Esophagus muscularis mucosa (tissue), 4 donors: ENCODE measurements at regions not wholly inside any gene's neighbourhood (a gene's known extent, or its start where the extent isn't known, plus 50 kb on each side); places are given as distances from the start of the nearest gene placed in this dataset.

Experiments
- DNase-seq: peaks from one replicate; pipeline ENCODE4 v3.0.0-alpha.2; 2017; ENCODE audit errors: extremely low spot score
- H3K27ac ChIP-seq, 4 donors: fragments of 200-600 bp; sonication (generic); replicated peaks in 1 of 4; 1 replicate in 3 of 4; 2 replicates in 1 of 4; pipeline ENCODE4 v1.5.1; 2016 to 2019; ENCODE audit warnings: mild to moderate bottlenecking in 1 of 4
- H3K27me3 ChIP-seq, 4 donors: fragments of 200-600 bp; sonication (generic); one replicate each; pipeline versions ENCODE4 v1.5.1 to v1.6.0; 2016 to 2019
- H3K36me3 ChIP-seq, 4 donors: fragments of 200-600 bp; sonication (generic); one replicate each; pipeline ENCODE4 v1.5.1; 2016 to 2019
- H3K4me1 ChIP-seq, 4 donors: fragments of 200-600 bp; sonication (generic); one replicate each; pipeline ENCODE4 v1.5.1; 2016 to 2019
- H3K4me3 ChIP-seq, 4 donors: fragments of 200-600 bp; sonication (generic); 1 replicate in 2 of 4; 2 replicates in 2 of 4; pipeline ENCODE4 v1.5.1; 2016 to 2019; ENCODE audit warnings: mild to moderate bottlenecking in 4 of 4, moderate library complexity in 1 of 4
- H3K9me3 ChIP-seq, 4 donors: fragments of 200-600 bp; sonication (generic); 1 replicate in 3 of 4; 2 replicates in 1 of 4; pipeline ENCODE4 v1.5.1; 2016 to 2019
- CTCF ChIP-seq, 3 experiments: fragments of 200-600 bp in 2 of 3; fragments of 450-650 bp in 1 of 3; sonication (generic) in 2 of 3; IDR thresholded peaks; one replicate each; pipeline ENCODE4 v1.5.1; 2017 to 2019; ENCODE audit warnings: antibody characterized with exemption in 3 of 3, mild to moderate bottlenecking in 2 of 3, moderate library complexity in 1 of 3
- EP300 ChIP-seq: sonication (generic); formaldehyde crosslinking; IDR thresholded peaks from one replicate; pipeline ENCODE4 v1.6.1; 2017; ENCODE audit warnings: antibody characterized with exemption
- POLR2A ChIP-seq: fragments of 450-650 bp; IDR thresholded peaks from one replicate; pipeline ENCODE4 v1.6.1; 2017; ENCODE audit warnings: antibody characterized with exemption, moderate library complexity, mild to moderate bottlenecking, low read depth
- POLR2AphosphoS5 ChIP-seq, 2 donors: sonication (generic); formaldehyde crosslinking; IDR thresholded peaks; one replicate each; pipeline ENCODE4 v1.6.1; 2017; ENCODE audit warnings: antibody characterized with exemption in 2 of 2
- WGBS: methylation state at CpG from one replicate; pipeline ENCODE4 v1.1.5; 2018; 5-methylcytosine and 5-hydroxymethylcytosine counted together
- intact Hi-C: fragments of 100-400 bp; cut with DNase I; formaldehyde crosslinking; loops from one replicate; pipeline ENCODE4 v1.15.1; 2023

DNA sequence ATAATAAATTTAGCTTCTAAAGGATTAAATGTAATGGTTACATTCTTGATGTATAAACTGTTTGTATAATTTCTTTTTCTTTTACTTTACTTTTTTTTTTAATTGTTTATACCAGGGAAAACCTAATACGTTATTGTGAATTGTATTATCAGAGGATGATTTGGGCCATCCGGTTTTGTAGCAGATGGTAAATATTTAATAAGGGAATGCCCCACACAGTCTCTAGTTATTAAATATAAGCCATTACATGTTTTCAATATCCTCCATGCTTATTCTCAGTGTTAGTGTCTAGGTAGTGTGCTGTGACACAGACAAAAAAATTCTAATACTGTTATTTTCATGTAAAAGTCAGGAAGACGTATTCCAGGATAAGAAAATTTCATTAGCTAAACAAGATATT, 553.9 kb downstream of the ZNF804A start:
- no peaks in the 10 kb centered on the region for H3K4me1 ChIP-seq
- no peak overlapping the region for H3K27ac ChIP-seq
- WGBS: 73% methylated on average over 3 of the region's 3 CpGs
- intact Hi-C loops: no loop called here
- TF ChIP-seq EP300 (no peak), POLR2AphosphoS5 (IDR thresholded peaks at IDR 0.05) (no peak), CTCF (IDR thresholded peaks at IDR 0.05) (no peak), POLR2A (no peak)
- DNase-seq: no peak
- H3K4me3 ChIP-seq: no peak overlapping the region
- no peaks in the 10 kb centered on the region for H3K36me3 ChIP-seq
- H3K9me3 ChIP-seq: no peaks in the 10 kb centered on the region
- no peaks in the 10 kb centered on the region for H3K27me3 ChIP-seq

DNA sequence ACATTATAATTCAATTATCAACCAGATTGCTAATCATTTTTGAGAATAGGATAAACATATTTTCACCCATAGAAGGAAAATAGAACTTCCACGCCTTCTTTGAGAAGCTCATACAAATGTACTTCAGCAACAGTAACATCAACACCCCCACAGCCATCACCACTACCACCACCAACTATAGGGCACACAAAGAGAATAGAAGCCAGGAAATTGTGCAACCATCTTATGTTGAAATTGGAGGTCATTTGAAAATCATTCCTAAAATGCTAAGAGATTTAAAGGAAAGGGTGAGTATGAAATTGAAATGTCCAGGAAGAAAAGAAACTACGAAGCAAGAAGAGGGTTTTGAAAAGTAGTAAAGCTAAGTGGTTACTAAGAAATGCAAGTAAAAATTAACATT, 563.4 kb downstream of the ZNF804A start:
- H3K9me3 ChIP-seq: peaks cover 0 to 4% (median 0%) of the 10 kb centered on the region in 4 donors
- intact Hi-C loops: no loop called here
- no peaks in the 10 kb centered on the region for H3K27me3 ChIP-seq
- no peak overlapping the region for H3K27ac ChIP-seq
- 88% methylated on average over 2 of the region's 2 CpGs for WGBS
- H3K36me3 ChIP-seq: no peaks in the 10 kb centered on the region
- H3K4me3 ChIP-seq: no peak overlapping the region
- H3K4me1 ChIP-seq: no peaks in the 10 kb centered on the region
- TF ChIP-seq CTCF (IDR thresholded peaks at IDR 0.05) (no peak), EP300 (no peak), POLR2AphosphoS5 (IDR thresholded peaks at IDR 0.05) (no peak), POLR2A (no peak)
- DNase-seq: no peak

DNA sequence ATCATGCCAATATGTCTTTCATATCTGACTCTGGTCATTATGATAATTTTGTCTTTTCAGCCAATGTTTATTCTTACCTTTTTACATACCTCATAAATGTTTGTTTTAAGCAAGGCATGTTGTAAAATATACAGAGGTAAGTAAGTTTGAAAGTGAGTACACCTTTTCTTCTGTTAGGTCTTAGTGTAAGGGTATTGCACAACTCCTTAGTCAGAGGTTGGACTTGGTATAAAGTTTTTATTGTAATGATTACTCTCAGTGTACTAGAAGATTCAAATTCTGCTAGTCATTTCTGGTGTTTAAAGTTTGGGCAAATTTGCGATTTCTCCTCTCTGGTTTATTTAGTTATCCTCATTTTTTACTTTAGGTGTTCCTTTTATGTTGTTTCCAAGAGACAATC, 564.3 kb upstream of the FSIP2 start:
- no peak for DNase-seq
- no peak overlapping the region for H3K27ac ChIP-seq
- intact Hi-C loops: no loop called here
- 96% methylated on average over 1 of the region's 1 CpG for WGBS
- H3K4me1 ChIP-seq: no peaks in the 10 kb centered on the region
- no peaks in the 10 kb centered on the region for H3K27me3 ChIP-seq
- no peaks in the 10 kb centered on the region for H3K9me3 ChIP-seq
- TF ChIP-seq EP300 (no peak), CTCF (IDR thresholded peaks at IDR 0.05) (no peak), POLR2A (no peak), POLR2AphosphoS5 (IDR thresholded peaks at IDR 0.05) (no peak)
- H3K4me3 ChIP-seq: no peak overlapping the region
- no peaks in the 10 kb centered on the region for H3K36me3 ChIP-seq

GRCh38 chr2:185179743-185180142, 558.9 kb upstream of the FSIP2 start:
- TF ChIP-seq POLR2AphosphoS5 (IDR thresholded peaks at IDR 0.05): no peak
- TF ChIP-seq POLR2A: no peak
- no peak for TF ChIP-seq CTCF (IDR thresholded peaks at IDR 0.05)
- TF ChIP-seq EP300: no peak
- no peaks in the 10 kb centered on the region for H3K27me3 ChIP-seq
- no peaks in the 10 kb centered on the region for H3K4me1 ChIP-seq
- H3K36me3 ChIP-seq: no peaks in the 10 kb centered on the region
- H3K9me3 ChIP-seq: no peaks in the 10 kb centered on the region
- H3K27ac ChIP-seq: no peak overlapping the region
- intact Hi-C loops: no loop called here
- H3K4me3 ChIP-seq: no peak overlapping the region
- DNase-seq: no peak
- WGBS: 41% methylated on average over 3 of the region's 3 CpGs

GRCh38 chr2:185181901-185182300, 556.7 kb upstream of the FSIP2 start:
- no peak for TF ChIP-seq POLR2AphosphoS5 (IDR thresholded peaks at IDR 0.05)
- no peak for TF ChIP-seq EP300
- TF ChIP-seq CTCF (IDR thresholded peaks at IDR 0.05): no peak
- no peak for TF ChIP-seq POLR2A
- DNase-seq: no peak
- no peaks in the 10 kb centered on the region for H3K36me3 ChIP-seq
- 89% methylated on average over 3 of the region's 3 CpGs for WGBS
- no peak overlapping the region for H3K4me3 ChIP-seq
- no peaks in the 10 kb centered on the region for H3K4me1 ChIP-seq
- intact Hi-C loops: no loop called here
- H3K9me3 ChIP-seq: no peaks in the 10 kb centered on the region
- no peak overlapping the region for H3K27ac ChIP-seq
- H3K27me3 ChIP-seq: no peaks in the 10 kb centered on the region
